K562 (cell line): ENCODE measurements at regions not wholly inside any gene's neighbourhood (a gene's known extent, or its start where the extent isn't known, plus 50 kb on each side); places are given as distances from the start of the nearest gene placed in this dataset.

Source experiments
- ATAC-seq: fragments of 200-7000 bp; cut with Tn5 transposase; 3 replicates; pipeline ENCODE4 v1.9.1; 2020; ENCODE audit warnings: moderate library complexity
- BruUV-seq: library from RNA; stranded (reverse); fragments of 400-500 nt; replicated peaks from 2 replicates; lab custom pipeline; 2021; lab: Mats Ljungman, UMichigan
- CTCF ChIA-PET: fragments of 300-600 bp; formaldehyde crosslinking; extraction: SDS; loops from one replicate; lab custom pipeline; 2021; ENCODE audit warnings: low intra/inter-chr PET ratio; lab: Yijun Ruan, JAX
- POLR2A ChIA-PET: fragments of 300-600, 350-650 bp; sonication (Branson Sonifier 250); formaldehyde crosslinking; extraction: SDS; loops from one replicate; lab custom pipeline; 2021; ENCODE audit warnings: antibody characterized with exemption, inconsistent platforms; lab: Yijun Ruan, JAX
- DNase-seq, 4 experiments: peaks; one replicate each; pipeline versions ENCODE4 v3.0.0 to v3.0.0-alpha.2; 2011 to 2018; ENCODE audit warnings: low spot score in 3 of 4, mixed read lengths in 3 of 4; ENCODE audit errors: extremely low read depth in 1 of 4
- FAIRE-seq: peaks from 2 replicates; lab custom pipeline; 2011; peaks lifted over from hg19 to GRCh38; lab: Jason Lieb, UNC
- H2AFZ ChIP-seq: 2 replicates; pipeline ENCODE4 v1.6.0; 2011; ENCODE audit warnings: low read depth, low read length, control low read depth, inconsistent platforms
- H3K27ac ChIP-seq: fragments of 200-600 bp; 3 replicates; pipeline ENCODE4 v1.8.0; 2011; ENCODE audit warnings: low read depth, mild to moderate bottlenecking, control low read depth, inconsistent platforms, low read length, moderate library complexity, mixed read lengths; ENCODE audit errors: extremely low read depth
- H3K27me3 ChIP-seq, 2 experiments: fragments of 300-600 bp in 1 of 2; 2 replicates in 1 of 2; 3 replicates in 1 of 2; pipeline versions ENCODE4 v1.6.0 to v1.8.0; 2011; ENCODE audit warnings: inconsistent platforms in 2 of 2, low read length in 2 of 2, mild to moderate bottlenecking in 1 of 2, mixed read lengths in 1 of 2, moderate library complexity in 1 of 2; ENCODE audit not compliant: control insufficient read depth in 2 of 2, insufficient read depth in 2 of 2
- H3K36me3 ChIP-seq: fragments of 300-600 bp; 3 replicates; pipeline ENCODE4 v1.8.0; 2011; ENCODE audit warnings: mild to moderate bottlenecking, low read length, inconsistent platforms; ENCODE audit not compliant: control insufficient read depth, insufficient read depth
- H3K4me1 ChIP-seq, 2 experiments: fragments of 200-600 bp in 1 of 2; replicated peaks in 1 of 2; 2 replicates in 1 of 2; 3 replicates in 1 of 2; pipeline versions ENCODE4 v1.5.1 to v1.8.0; 2011; ENCODE audit warnings: inconsistent platforms in 2 of 2, low read length in 2 of 2, mild to moderate bottlenecking in 1 of 2, mixed read lengths in 1 of 2, moderate library complexity in 1 of 2; ENCODE audit not compliant: control insufficient read depth in 2 of 2, insufficient read depth in 2 of 2
- H3K4me2 ChIP-seq: 2 replicates; pipeline ENCODE4 v1.6.1; 2011; ENCODE audit warnings: low read length, control low read depth, inconsistent platforms, mixed read lengths; ENCODE audit not compliant: insufficient read depth
- H3K4me3 ChIP-seq: fragments of 200-600 bp; sonication (generic), shearing (Covaris generic); 2 replicates; pipeline ENCODE4 v1.5.1; 2016; ENCODE audit warnings: control low read depth, inconsistent platforms
- H3K79me2 ChIP-seq: fragments of 200-600 bp; 3 replicates; pipeline ENCODE4 v1.8.0; 2011; ENCODE audit warnings: low read length, inconsistent platforms; ENCODE audit not compliant: control insufficient read depth, insufficient read depth
- H3K9ac ChIP-seq, 2 experiments: 2 replicates each; pipeline versions ENCODE4 v1.6.0 to v1.6.1; 2011; ENCODE audit warnings: low read depth in 2 of 2, low read length in 2 of 2, control low read depth in 1 of 2, inconsistent platforms in 1 of 2, mild to moderate bottlenecking in 1 of 2, mixed read lengths in 1 of 2; ENCODE audit not compliant: insufficient read depth in 1 of 2
- H3K9me1 ChIP-seq: one replicate; pipeline ENCODE4 v1.6.0; 2011; ENCODE audit warnings: inconsistent platforms, mild to moderate bottlenecking, low read length, moderate library complexity; ENCODE audit not compliant: control insufficient read depth, insufficient read depth
- H3K9me3 ChIP-seq: replicated peaks from 2 replicates; pipeline ENCODE4 v1.5.1; 2011; ENCODE audit warnings: low read depth, low read length, inconsistent platforms; ENCODE audit not compliant: control insufficient read depth, insufficient read depth
- H4K20me1 ChIP-seq: replicated peaks from 2 replicates; pipeline ENCODE4 v1.6.1; 2011; ENCODE audit warnings: low read length, inconsistent platforms, mixed read lengths; ENCODE audit not compliant: control insufficient read depth, insufficient read depth
- FOXA3 ChIP-seq, 2 experiments: fragments of 450-650 bp in 1 of 2; sonication (generic) in 1 of 2; formaldehyde crosslinking; IDR thresholded peaks in 1 of 2; conservative IDR thresholded peaks in 1 of 2; 2 replicates each; pipeline versions ENCODE4 v1.4.0 to v1.8.0; 2020 to 2022; ENCODE audit warnings: mild to moderate bottlenecking in 2 of 2, missing genetic modification reagents in 1 of 2
- MECOM ChIP-seq: fragments of 250-450 bp; sonication (Bioruptor Pico); IDR thresholded peaks from 2 replicates; pipeline ENCODE4 v1.8.0; 2022; ENCODE audit warnings: inconsistent platforms
- MEIS2 ChIP-seq: fragments of 450-650 bp; IDR thresholded peaks from 2 replicates; pipeline ENCODE4 v1.6.1; 2014; ENCODE audit warnings: mild to moderate bottlenecking; ENCODE audit not compliant: partially characterized antibody
- NR3C1 ChIP-seq: sonication (generic); formaldehyde crosslinking; IDR thresholded peaks from 2 replicates; pipeline ENCODE4 v1.8.1; 2022; ENCODE audit warnings: missing genetic modification reagents
- ZEB2 ChIP-seq: fragments of 450-650 bp; IDR thresholded peaks from 2 replicates; pipeline ENCODE4 v1.6.1; 2016
- ZNF778 ChIP-seq: fragments of 450-650 bp; formaldehyde crosslinking; IDR thresholded peaks from 2 replicates; pipeline ENCODE4 v1.4.0; 2020; ENCODE audit warnings: mild to moderate bottlenecking, moderate library complexity
- WGBS: fragments of 100-300 bp; shearing (Covaris generic); methylation state at CpG from one replicate; pipeline ENCODE4 v1.1.6; 2016; ENCODE audit warnings: low coverage, mixed read lengths; ENCODE audit not compliant: insufficient coverage; ENCODE audit errors: missing lambda C conversion rate; 5-methylcytosine and 5-hydroxymethylcytosine counted together
- in situ Hi-C: fragments of 300-500 bp; cut with MboI; formaldehyde crosslinking; loops from 4 replicates; pipeline ENCODE4 v1.15.0; 2018; ENCODE audit warnings: inconsistent platforms, mixed read lengths
- intact Hi-C: fragments of 100-400 bp; cut with micrococcal nuclease; formaldehyde crosslinking; loops from 2 replicates; pipeline ENCODE4 v1.14.2; 2022
- TF ChIP-seq, protein P1 (sequence below), 2 experiments: IDR thresholded peaks in 1 of 2; conservative IDR thresholded peaks in 1 of 2; 2 replicates each; pipeline ENCODE4 v1.6.1; 2016; ENCODE audit warnings: low read depth in 2 of 2, mild to moderate bottlenecking in 1 of 2, missing compliant biosample characterization in 1 of 2, missing genetic modification characterization in 1 of 2, moderate library complexity in 1 of 2
- TF ChIP-seq, protein P2 (sequence below), 2 experiments: fragments of 450-650 bp in 1 of 2; sonication (generic) in 1 of 2; formaldehyde crosslinking in 1 of 2; IDR thresholded peaks in 1 of 2; conservative IDR thresholded peaks in 1 of 2; 2 replicates each; pipeline versions ENCODE4 v1.6.1 to v1.8.1; 2016 to 2023; ENCODE audit warnings: mild to moderate bottlenecking in 2 of 2, moderate library complexity in 2 of 2, inconsistent platforms in 1 of 2, missing genetic modification reagents in 1 of 2
- TF ChIP-seq, protein P3 (sequence below): IDR thresholded peaks from 2 replicates; pipeline ENCODE4 v1.6.1; 2016; ENCODE audit warnings: missing genetic modification characterization, missing compliant biosample characterization

DNA sequence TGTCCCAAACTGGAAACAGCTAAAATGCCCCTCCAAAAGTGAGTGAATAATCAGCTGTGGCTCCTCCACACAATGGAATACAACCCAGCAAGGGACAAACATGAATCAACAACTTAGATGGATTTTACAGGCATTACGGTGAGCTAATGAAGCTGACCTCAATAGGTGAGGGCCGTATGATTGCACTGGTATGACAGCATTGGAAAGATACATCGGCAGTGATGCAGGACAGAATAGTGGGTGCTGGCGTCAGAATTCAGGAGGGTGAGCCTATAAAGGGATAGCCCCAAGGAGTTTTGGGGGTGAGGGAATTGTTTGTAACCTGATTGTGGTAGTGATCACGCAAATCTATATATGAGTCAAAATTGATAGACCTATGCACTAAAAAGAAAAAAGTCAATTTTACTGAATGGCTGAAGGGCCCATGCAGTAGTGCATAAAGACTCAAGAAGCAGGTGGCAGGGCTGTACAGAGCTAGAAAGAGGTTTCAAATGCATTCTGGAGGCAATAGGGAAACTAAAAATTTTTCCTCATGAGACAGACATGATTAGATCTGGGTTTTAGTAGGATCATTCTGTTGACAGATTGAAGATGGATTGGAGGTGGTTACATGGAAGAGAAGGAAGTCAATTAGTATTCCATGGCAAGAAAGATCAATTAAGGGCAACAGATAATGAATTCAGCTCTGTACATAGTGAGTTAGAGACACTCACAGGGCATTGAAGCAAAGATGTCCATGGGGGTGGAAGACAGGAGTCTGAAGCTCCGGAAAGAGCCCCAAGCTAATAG, 90.8 kb downstream of the IRS2 start:
- no peaks in the 10 kb centered on the region; a peak in 2 of 5 replicates for H3K27me3 ChIP-seq
- no peaks in the 10 kb centered on the region for H3K79me2 ChIP-seq
- in situ Hi-C loops, result no loop called here
- peaks cover 7 to 42% of the 10 kb centered on the region in 2 experiments; a peak in 4 of 5 replicates for H3K4me1 ChIP-seq
- no TSS peak for BruUV-seq
- FAIRE-seq, result peak; percentile 48
- CTCF ChIA-PET, result no interaction called here
- peak in 1 of 4 experiments; percentile 5 for DNase-seq
- ATAC-seq, result peak; percentile 29
- no peaks in the 10 kb centered on the region for H3K9me1 ChIP-seq
- H3K9ac ChIP-seq, result no peak overlapping the region
- intact Hi-C loops, result no loop called here
- H3K36me3 ChIP-seq, result no peaks in the 10 kb centered on the region
- H3K27ac ChIP-seq, result no peak overlapping the region; the same call in 2 of the 3 replicates
- H4K20me1 ChIP-seq, result no peaks in the 10 kb centered on the region; the same call in 1 of the 2 replicates
- no peak overlapping the region for H3K4me3 ChIP-seq
- 47% methylated on average over 6 of the region's 6 CpGs for WGBS
- TF ChIP-seq ZEB2, result 0 out of 2 replicates have a peak, but pooled peaks have one; percentile 47
- no peak for TF ChIP-seq FOXA3 (CRISPR knock-in tag; conservative IDR thresholded peaks at IDR 0.05 in 1 of 2, IDR thresholded peaks at IDR 0.05 in 1 of 2)
- TF ChIP-seq NR3C1 (CRISPR knock-in tag), result no peak
- TF ChIP-seq, protein P1, sequence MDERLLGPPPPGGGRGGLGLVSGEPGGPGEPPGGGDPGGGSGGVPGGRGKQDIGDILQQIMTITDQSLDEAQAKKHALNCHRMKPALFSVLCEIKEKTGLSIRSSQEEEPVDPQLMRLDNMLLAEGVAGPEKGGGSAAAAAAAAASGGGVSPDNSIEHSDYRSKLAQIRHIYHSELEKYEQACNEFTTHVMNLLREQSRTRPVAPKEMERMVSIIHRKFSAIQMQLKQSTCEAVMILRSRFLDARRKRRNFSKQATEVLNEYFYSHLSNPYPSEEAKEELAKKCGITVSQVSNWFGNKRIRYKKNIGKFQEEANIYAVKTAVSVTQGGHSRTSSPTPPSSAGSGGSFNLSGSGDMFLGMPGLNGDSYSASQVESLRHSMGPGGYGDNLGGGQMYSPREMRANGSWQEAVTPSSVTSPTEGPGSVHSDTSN (CRISPR knock-in tag; IDR thresholded peaks at IDR 0.05; ENCODE audit: low read depth), result no peak
- TF ChIP-seq, protein P1 (tag; conservative IDR thresholded peaks at IDR 0.05; ENCODE audit: low read depth), result peak; percentile 53; the same call in 1 of the 2 replicates
- TF ChIP-seq, protein P2, sequence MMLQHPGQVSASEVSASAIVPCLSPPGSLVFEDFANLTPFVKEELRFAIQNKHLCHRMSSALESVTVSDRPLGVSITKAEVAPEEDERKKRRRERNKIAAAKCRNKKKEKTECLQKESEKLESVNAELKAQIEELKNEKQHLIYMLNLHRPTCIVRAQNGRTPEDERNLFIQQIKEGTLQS (IDR thresholded peaks at IDR 0.05), result peak; percentile 14; the same call in 1 of the 2 replicates
- TF ChIP-seq, protein P2 (CRISPR knock-in tag; conservative IDR thresholded peaks at IDR 0.05), result no peak
- TF ChIP-seq, protein P3, sequence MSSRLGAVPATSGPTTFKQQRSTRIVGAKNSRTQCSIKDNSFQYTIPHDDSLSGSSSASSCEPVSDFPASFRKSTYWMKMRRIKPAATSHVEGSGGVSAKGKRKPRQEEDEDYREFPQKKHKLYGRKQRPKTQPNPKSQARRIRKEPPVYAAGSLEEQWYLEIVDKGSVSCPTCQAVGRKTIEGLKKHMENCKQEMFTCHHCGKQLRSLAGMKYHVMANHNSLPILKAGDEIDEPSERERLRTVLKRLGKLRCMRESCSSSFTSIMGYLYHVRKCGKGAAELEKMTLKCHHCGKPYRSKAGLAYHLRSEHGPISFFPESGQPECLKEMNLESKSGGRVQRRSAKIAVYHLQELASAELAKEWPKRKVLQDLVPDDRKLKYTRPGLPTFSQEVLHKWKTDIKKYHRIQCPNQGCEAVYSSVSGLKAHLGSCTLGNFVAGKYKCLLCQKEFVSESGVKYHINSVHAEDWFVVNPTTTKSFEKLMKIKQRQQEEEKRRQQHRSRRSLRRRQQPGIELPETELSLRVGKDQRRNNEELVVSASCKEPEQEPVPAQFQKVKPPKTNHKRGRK (tag), result no peak
- peak; percentile 66 for TF ChIP-seq MEIS2
- TF ChIP-seq MECOM, result no peak
- TF ChIP-seq ZNF778 (CRISPR knock-in tag), result no peak
- TF ChIP-seq, all 486 proteins: peak for 4
- Histone ChIP-seq H3K4me2 (peak overlapping the region; percentile 61), H3K9me3 (no peaks in the 10 kb centered on the region), H2AFZ (peak overlapping the region; percentile 82; the same call in 1 of the 2 replicates)
- POLR2A ChIA-PET, result interaction anchor here (0.7 kb wide), 2 partner anchors 10 to 12 kb away, joined by 3 to 4 read pairs; no protein-coding TSS in a partner anchor
